GM23338 (cell line): ENCODE measurements at regions not wholly inside any gene's neighbourhood (a gene's known extent, or its start where the extent isn't known, plus 50 kb on each side); places are given as distances from the start of the nearest gene placed in this dataset.

Source experiments
- ATAC-seq: fragments of 200-7000 bp; cut with Tn5 transposase; 3 replicates; pipeline ENCODE4 v1.9.1; 2020
- DNase-seq: peaks from one replicate; pipeline ENCODE4 v3.0.0-alpha.2; 2015; ENCODE audit warnings: low spot score
- H2AFZ ChIP-seq: fragments of 200-600 bp; sonication (generic); 2 replicates; pipeline ENCODE4 v1.8.0; 2016; ENCODE audit warnings: antibody characterized with exemption, mild to moderate bottlenecking, moderate library complexity
- H3F3A ChIP-seq: fragments of 200-600 bp; sonication (generic); replicated peaks from 2 replicates; pipeline ENCODE4 v1.8.0; 2017; ENCODE audit warnings: antibody characterized with exemption, mixed run types, low read depth
- H3K27ac ChIP-seq: fragments of 200-600 bp; sonication (generic); 2 replicates; pipeline ENCODE4 v1.6.1; 2016; ENCODE audit warnings: low read depth
- H3K27me3 ChIP-seq: fragments of 200-600 bp; sonication (generic); 2 replicates; pipeline ENCODE4 v1.8.0; 2016; ENCODE audit warnings: mild to moderate bottlenecking, mixed run types, moderate library complexity; ENCODE audit not compliant: insufficient read depth
- H3K36me3 ChIP-seq: fragments of 200-600 bp; sonication (generic); 2 replicates; pipeline ENCODE4 v1.8.0; 2016; ENCODE audit warnings: mild to moderate bottlenecking; ENCODE audit not compliant: insufficient read depth
- H3K4me1 ChIP-seq: fragments of 200-600 bp; sonication (generic); 2 replicates; pipeline ENCODE4 v1.8.0; 2016; ENCODE audit warnings: mild to moderate bottlenecking, moderate library complexity; ENCODE audit not compliant: insufficient read depth
- H3K4me2 ChIP-seq: fragments of 200-600 bp; sonication (generic); 2 replicates; pipeline ENCODE4 v1.7.1; 2017; ENCODE audit warnings: mixed run types
- H3K4me3 ChIP-seq: fragments of 200-600 bp; sonication (generic); 2 replicates; pipeline ENCODE4 v1.6.1; 2016; ENCODE audit warnings: mixed run types
- H3K79me2 ChIP-seq: fragments of 200-600 bp; sonication (generic); replicated peaks from 2 replicates; pipeline ENCODE4 v1.8.0; 2017; ENCODE audit warnings: mild to moderate bottlenecking; ENCODE audit not compliant: insufficient read depth
- H3K9me2 ChIP-seq: fragments of 200-600 bp; sonication (generic); 2 replicates; pipeline ENCODE4 v1.8.0; 2017; ENCODE audit not compliant: insufficient read depth
- H4K20me1 ChIP-seq: fragments of 200-600 bp; sonication (generic); replicated peaks from 2 replicates; pipeline ENCODE4 v1.8.0; 2017; ENCODE audit warnings: mild to moderate bottlenecking; ENCODE audit not compliant: insufficient read depth
- H3K27ac Mint-ChIP-seq: 2 replicates; pipeline ENCODE4 v1.8.0; 2020; ENCODE audit warnings: inconsistent platforms, mild to moderate bottlenecking, moderate library complexity, mixed read lengths
- H3K27me3 Mint-ChIP-seq: 3 replicates; pipeline ENCODE4 v1.8.0; 2022; ENCODE audit warnings: low read depth, mild to moderate bottlenecking, moderate library complexity, mixed read lengths, inconsistent platforms; ENCODE audit not compliant: insufficient read depth, poor library complexity
- H3K36me3 Mint-ChIP-seq: 3 replicates; pipeline ENCODE4 v1.8.0; 2021; ENCODE audit warnings: low read depth, mild to moderate bottlenecking, inconsistent platforms, moderate library complexity, mixed read lengths
- H3K4me1 Mint-ChIP-seq: 3 replicates; pipeline ENCODE4 v1.8.0; 2020; ENCODE audit warnings: mild to moderate bottlenecking, inconsistent platforms, mixed read lengths
- H3K4me3 Mint-ChIP-seq: 3 replicates; pipeline ENCODE4 v1.8.0; 2021; ENCODE audit warnings: moderate library complexity, mild to moderate bottlenecking, inconsistent platforms, mixed read lengths
- H3K9me3 Mint-ChIP-seq: 3 replicates; pipeline ENCODE4 v1.8.0; 2020; ENCODE audit warnings: moderate library complexity, mild to moderate bottlenecking, inconsistent platforms, mixed read lengths
- CREB1 ChIP-seq: fragments of 250-450 bp; sonication (Bioruptor Pico); IDR thresholded peaks from 2 replicates; pipeline ENCODE4 v1.5.0; 2020; ENCODE audit warnings: low read depth, mild to moderate bottlenecking, moderate library complexity
- EZH2 ChIP-seq: fragments of 200-600 bp; sonication (generic); IDR thresholded peaks from one replicate; pipeline ENCODE4 v1.8.0; 2017; ENCODE audit warnings: antibody characterized with exemption, mild to moderate bottlenecking, low read depth; ENCODE audit not compliant: unreplicated experiment
- EZH2phosphoT487 ChIP-seq: fragments of 200-600 bp; sonication (generic); IDR thresholded peaks from one replicate; pipeline ENCODE4 v1.8.1; 2018; ENCODE audit warnings: antibody characterized with exemption; ENCODE audit not compliant: unreplicated experiment
- JUNB ChIP-seq: IDR thresholded peaks from one replicate; pipeline ENCODE4 v1.6.1; 2016; ENCODE audit warnings: antibody characterized with exemption; ENCODE audit not compliant: unreplicated experiment
- NANOG ChIP-seq: IDR thresholded peaks from 2 replicates; pipeline ENCODE4 v1.6.1; 2016; ENCODE audit warnings: antibody characterized with exemption, borderline replicate concordance
- POLR2AphosphoS5 ChIP-seq: IDR thresholded peaks from 2 replicates; pipeline ENCODE4 v1.6.1; 2016; ENCODE audit warnings: antibody characterized with exemption, low read depth
- STAT1 ChIP-seq: IDR thresholded peaks from one replicate; pipeline ENCODE4 v1.6.1; 2016; ENCODE audit warnings: antibody characterized with exemption; ENCODE audit not compliant: unreplicated experiment
- ZNF114 ChIP-seq: fragments of 250-450 bp; sonication (Bioruptor Pico); IDR thresholded peaks from 2 replicates; pipeline ENCODE4 v1.5.0; 2020; ENCODE audit warnings: mild to moderate bottlenecking, moderate library complexity
- ZNF331 ChIP-seq: fragments of 250-450 bp; sonication (Bioruptor Pico); IDR thresholded peaks from 2 replicates; pipeline ENCODE4 v1.5.0; 2020; ENCODE audit warnings: low read depth, mild to moderate bottlenecking, moderate library complexity
- TF ChIP-seq, protein P1 (sequence below), 2 experiments: fragments of 200-600 bp in 1 of 2; sonication (generic) in 1 of 2; conservative IDR thresholded peaks; 2 replicates each; pipeline versions ENCODE4 v1.5.1 to v1.6.1; 2016 to 2017; ENCODE audit warnings: antibody characterized with exemption in 2 of 2, low read depth in 2 of 2, mild to moderate bottlenecking in 2 of 2, moderate library complexity in 1 of 2
- TF ChIP-seq, protein P2 (sequence below): IDR thresholded peaks from one replicate; pipeline ENCODE4 v1.6.1; 2018; ENCODE audit warnings: antibody characterized with exemption; ENCODE audit not compliant: unreplicated experiment
- TF ChIP-seq, protein P3 (sequence below): fragments of 250-450 bp; sonication (Bioruptor Pico); IDR thresholded peaks from 2 replicates; pipeline ENCODE4 v1.5.0; 2020; ENCODE audit warnings: mild to moderate bottlenecking, moderate library complexity
- TF ChIP-seq, protein P4 (sequence below): IDR thresholded peaks from 2 replicates; pipeline ENCODE4 v1.6.1; 2016; ENCODE audit warnings: antibody characterized with exemption

DNA sequence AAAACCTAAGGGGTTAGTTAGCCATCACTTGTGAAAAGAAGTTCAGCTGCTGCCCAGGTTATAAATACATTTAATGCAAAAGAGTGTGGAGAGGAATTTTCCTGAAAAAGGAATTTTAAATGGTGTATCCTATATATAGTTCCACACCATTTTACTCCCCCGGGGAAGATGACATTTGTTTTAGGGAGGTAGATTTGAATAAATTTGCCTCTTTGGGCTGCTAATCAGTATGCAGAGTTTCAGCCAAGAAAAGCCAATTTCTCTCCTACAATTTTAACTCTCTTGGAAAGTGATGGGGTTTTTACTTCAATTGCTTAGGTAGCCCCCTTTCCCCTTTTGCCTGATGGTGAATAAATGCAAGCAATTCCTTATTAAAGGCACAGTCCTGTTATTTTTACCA is 161.2 kb downstream of the OTOL1 start:
- Histone ChIP-seq H3K4me1 (peaks cover 3% of the 10 kb centered on the region; the same call in 1 of the 2 replicates), H4K20me1 (no peaks in the 10 kb centered on the region), H3K4me3 (no peak overlapping the region), H3K27ac (no peak overlapping the region), H3K4me2 (no peak overlapping the region), H2AFZ (peak overlapping the region; percentile 56; the same call in 1 of the 2 replicates), H3K36me3 (no peaks in the 10 kb centered on the region), H3K27me3 (no peaks in the 10 kb centered on the region), H3K79me2 (no peaks in the 10 kb centered on the region), H3F3A (no peaks in the 10 kb centered on the region), H3K9me2 (0 out of 2 replicates have a peak, but pooled peaks cover 4% of the 10 kb centered on the region)
- DNase-seq (no peak), ATAC-seq (no peak)
- TF ChIP-seq EZH2, result no peak
- no peak for TF ChIP-seq JUNB
- TF ChIP-seq CREB1 (CRISPR knock-in tag), result no peak
- no peak for TF ChIP-seq ZNF114 (CRISPR knock-in tag)
- no peak for TF ChIP-seq POLR2AphosphoS5
- TF ChIP-seq, protein P1, sequence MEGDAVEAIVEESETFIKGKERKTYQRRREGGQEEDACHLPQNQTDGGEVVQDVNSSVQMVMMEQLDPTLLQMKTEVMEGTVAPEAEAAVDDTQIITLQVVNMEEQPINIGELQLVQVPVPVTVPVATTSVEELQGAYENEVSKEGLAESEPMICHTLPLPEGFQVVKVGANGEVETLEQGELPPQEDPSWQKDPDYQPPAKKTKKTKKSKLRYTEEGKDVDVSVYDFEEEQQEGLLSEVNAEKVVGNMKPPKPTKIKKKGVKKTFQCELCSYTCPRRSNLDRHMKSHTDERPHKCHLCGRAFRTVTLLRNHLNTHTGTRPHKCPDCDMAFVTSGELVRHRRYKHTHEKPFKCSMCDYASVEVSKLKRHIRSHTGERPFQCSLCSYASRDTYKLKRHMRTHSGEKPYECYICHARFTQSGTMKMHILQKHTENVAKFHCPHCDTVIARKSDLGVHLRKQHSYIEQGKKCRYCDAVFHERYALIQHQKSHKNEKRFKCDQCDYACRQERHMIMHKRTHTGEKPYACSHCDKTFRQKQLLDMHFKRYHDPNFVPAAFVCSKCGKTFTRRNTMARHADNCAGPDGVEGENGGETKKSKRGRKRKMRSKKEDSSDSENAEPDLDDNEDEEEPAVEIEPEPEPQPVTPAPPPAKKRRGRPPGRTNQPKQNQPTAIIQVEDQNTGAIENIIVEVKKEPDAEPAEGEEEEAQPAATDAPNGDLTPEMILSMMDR (conservative IDR thresholded peaks at IDR 0.05; ENCODE audit: low read depth in 2 of 2), result no peak
- no peak for TF ChIP-seq ZNF331 (CRISPR knock-in tag)
- TF ChIP-seq STAT1, result no peak
- TF ChIP-seq NANOG, result no peak
- no peak for TF ChIP-seq EZH2phosphoT487
- TF ChIP-seq, protein P2, sequence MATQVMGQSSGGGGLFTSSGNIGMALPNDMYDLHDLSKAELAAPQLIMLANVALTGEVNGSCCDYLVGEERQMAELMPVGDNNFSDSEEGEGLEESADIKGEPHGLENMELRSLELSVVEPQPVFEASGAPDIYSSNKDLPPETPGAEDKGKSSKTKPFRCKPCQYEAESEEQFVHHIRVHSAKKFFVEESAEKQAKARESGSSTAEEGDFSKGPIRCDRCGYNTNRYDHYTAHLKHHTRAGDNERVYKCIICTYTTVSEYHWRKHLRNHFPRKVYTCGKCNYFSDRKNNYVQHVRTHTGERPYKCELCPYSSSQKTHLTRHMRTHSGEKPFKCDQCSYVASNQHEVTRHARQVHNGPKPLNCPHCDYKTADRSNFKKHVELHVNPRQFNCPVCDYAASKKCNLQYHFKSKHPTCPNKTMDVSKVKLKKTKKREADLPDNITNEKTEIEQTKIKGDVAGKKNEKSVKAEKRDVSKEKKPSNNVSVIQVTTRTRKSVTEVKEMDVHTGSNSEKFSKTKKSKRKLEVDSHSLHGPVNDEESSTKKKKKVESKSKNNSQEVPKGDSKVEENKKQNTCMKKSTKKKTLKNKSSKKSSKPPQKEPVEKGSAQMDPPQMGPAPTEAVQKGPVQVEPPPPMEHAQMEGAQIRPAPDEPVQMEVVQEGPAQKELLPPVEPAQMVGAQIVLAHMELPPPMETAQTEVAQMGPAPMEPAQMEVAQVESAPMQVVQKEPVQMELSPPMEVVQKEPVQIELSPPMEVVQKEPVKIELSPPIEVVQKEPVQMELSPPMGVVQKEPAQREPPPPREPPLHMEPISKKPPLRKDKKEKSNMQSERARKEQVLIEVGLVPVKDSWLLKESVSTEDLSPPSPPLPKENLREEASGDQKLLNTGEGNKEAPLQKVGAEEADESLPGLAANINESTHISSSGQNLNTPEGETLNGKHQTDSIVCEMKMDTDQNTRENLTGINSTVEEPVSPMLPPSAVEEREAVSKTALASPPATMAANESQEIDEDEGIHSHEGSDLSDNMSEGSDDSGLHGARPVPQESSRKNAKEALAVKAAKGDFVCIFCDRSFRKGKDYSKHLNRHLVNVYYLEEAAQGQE, result no peak
- TF ChIP-seq, protein P3, sequence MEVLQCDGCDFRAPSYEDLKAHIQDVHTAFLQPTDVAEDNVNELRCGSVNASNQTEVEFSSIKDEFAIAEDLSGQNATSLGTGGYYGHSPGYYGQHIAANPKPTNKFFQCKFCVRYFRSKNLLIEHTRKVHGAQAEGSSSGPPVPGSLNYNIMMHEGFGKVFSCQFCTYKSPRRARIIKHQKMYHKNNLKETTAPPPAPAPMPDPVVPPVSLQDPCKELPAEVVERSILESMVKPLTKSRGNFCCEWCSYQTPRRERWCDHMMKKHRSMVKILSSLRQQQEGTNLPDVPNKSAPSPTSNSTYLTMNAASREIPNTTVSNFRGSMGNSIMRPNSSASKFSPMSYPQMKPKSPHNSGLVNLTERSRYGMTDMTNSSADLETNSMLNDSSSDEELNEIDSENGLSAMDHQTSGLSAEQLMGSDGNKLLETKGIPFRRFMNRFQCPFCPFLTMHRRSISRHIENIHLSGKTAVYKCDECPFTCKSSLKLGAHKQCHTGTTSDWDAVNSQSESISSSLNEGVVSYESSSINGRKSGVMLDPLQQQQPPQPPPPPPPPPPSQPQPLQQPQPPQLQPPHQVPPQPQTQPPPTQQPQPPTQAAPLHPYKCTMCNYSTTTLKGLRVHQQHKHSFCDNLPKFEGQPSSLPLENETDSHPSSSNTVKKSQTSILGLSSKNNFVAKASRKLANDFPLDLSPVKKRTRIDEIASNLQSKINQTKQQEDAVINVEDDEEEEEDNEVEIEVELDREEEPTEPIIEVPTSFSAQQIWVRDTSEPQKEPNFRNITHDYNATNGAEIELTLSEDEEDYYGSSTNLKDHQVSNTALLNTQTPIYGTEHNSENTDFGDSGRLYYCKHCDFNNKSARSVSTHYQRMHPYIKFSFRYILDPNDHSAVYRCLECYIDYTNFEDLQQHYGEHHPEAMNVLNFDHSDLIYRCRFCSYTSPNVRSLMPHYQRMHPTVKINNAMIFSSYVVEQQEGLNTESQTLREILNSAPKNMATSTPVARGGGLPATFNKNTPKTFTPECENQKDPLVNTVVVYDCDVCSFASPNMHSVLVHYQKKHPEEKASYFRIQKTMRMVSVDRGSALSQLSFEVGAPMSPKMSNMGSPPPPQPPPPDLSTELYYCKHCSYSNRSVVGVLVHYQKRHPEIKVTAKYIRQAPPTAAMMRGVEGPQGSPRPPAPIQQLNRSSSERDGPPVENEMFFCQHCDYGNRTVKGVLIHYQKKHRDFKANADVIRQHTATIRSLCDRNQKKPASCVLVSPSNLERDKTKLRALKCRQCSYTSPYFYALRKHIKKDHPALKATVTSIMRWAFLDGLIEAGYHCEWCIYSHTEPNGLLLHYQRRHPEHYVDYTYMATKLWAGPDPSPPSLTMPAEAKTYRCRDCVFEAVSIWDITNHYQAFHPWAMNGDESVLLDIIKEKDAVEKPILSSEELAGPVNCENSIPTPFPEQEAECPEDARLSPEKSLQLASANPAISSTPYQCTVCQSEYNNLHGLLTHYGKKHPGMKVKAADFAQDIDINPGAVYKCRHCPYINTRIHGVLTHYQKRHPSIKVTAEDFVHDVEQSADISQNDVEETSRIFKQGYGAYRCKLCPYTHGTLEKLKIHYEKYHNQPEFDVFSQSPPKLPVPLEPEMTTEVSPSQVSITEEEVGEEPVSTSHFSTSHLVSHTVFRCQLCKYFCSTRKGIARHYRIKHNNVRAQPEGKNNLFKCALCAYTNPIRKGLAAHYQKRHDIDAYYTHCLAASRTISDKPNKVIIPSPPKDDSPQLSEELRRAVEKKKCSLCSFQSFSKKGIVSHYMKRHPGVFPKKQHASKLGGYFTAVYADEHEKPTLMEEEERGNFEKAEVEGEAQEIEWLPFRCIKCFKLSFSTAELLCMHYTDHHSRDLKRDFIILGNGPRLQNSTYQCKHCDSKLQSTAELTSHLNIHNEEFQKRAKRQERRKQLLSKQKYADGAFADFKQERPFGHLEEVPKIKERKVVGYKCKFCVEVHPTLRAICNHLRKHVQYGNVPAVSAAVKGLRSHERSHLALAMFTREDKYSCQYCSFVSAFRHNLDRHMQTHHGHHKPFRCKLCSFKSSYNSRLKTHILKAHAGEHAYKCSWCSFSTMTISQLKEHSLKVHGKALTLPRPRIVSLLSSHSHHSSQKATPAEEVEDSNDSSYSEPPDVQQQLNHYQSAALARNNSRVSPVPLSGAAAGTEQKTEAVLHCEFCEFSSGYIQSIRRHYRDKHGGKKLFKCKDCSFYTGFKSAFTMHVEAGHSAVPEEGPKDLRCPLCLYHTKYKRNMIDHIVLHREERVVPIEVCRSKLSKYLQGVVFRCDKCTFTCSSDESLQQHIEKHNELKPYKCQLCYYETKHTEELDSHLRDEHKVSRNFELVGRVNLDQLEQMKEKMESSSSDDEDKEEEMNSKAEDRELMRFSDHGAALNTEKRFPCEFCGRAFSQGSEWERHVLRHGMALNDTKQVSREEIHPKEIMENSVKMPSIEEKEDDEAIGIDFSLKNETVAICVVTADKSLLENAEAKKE, result no peak
- TF ChIP-seq, protein P4, sequence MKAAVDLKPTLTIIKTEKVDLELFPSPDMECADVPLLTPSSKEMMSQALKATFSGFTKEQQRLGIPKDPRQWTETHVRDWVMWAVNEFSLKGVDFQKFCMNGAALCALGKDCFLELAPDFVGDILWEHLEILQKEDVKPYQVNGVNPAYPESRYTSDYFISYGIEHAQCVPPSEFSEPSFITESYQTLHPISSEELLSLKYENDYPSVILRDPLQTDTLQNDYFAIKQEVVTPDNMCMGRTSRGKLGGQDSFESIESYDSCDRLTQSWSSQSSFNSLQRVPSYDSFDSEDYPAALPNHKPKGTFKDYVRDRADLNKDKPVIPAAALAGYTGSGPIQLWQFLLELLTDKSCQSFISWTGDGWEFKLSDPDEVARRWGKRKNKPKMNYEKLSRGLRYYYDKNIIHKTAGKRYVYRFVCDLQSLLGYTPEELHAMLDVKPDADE, result no peak
- Mint-ChIP-seq H3K9me3 (peaks cover 6% of the 10 kb centered on the region; the same call in 2 of the 3 replicates), H3K36me3 (peaks cover 10% of the 10 kb centered on the region), H3K27me3 (peaks cover 2% of the 10 kb centered on the region), H3K4me1 (no peaks in the 10 kb centered on the region; the same call in 2 of the 3 replicates), H3K27ac (no peak overlapping the region), H3K4me3 (no peak overlapping the region)
